GM10266 (cell line): ENCODE measurements at regions not wholly inside any gene's neighbourhood (a gene's known extent, or its start where the extent isn't known, plus 50 kb on each side); places are given as distances from the start of the nearest gene placed in this dataset.
"Not testable (repeated sequence)": the region's sequence is repeated elsewhere in the genome, so short reads cannot be mapped to it uniquely, and the experiment has no call there.

Source experiments
- DNase-seq: peaks from one replicate; pipeline ENCODE4 v3.0.0; 2012; ENCODE audit errors: extremely low spot score
- TF ChIP-seq, protein P1 (sequence below): IDR thresholded peaks from 2 replicates; pipeline ENCODE4 v1.5.1; 2012; ENCODE audit warnings: mild to moderate bottlenecking, low read depth; ENCODE audit not compliant: control insufficient read depth, insufficient read depth; ENCODE audit errors: missing control alignments

DNA sequence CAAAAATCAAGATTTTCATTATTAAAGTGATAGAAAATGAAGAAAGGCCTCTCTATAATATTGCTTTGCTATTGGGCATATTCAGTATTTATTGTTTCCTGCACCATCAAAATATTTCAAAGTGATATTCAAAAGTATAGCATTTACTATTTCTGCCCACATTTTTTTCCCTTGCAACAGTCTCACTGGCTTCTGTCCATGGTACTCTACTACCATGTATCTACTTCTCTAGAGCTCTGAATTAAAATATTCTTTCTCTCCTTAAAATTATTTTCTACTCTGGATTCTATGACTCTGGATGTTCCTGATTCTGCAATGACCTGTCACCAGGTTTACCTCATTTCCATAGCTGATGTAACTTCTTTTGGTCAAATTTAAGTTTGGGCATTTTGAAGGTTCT, 1508.3 kb upstream of the PRR20A start:
- TF ChIP-seq, protein P1, sequence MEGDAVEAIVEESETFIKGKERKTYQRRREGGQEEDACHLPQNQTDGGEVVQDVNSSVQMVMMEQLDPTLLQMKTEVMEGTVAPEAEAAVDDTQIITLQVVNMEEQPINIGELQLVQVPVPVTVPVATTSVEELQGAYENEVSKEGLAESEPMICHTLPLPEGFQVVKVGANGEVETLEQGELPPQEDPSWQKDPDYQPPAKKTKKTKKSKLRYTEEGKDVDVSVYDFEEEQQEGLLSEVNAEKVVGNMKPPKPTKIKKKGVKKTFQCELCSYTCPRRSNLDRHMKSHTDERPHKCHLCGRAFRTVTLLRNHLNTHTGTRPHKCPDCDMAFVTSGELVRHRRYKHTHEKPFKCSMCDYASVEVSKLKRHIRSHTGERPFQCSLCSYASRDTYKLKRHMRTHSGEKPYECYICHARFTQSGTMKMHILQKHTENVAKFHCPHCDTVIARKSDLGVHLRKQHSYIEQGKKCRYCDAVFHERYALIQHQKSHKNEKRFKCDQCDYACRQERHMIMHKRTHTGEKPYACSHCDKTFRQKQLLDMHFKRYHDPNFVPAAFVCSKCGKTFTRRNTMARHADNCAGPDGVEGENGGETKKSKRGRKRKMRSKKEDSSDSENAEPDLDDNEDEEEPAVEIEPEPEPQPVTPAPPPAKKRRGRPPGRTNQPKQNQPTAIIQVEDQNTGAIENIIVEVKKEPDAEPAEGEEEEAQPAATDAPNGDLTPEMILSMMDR = no peak

GRCh38 chr13:55649485-55649884, 1491.2 kb upstream of the PRR20A start:
- DNase-seq = no peak
- TF ChIP-seq, protein P1 = no peak

More for the DNA sequence above, 1508.3 kb upstream of the PRR20A start:
- no peak for DNase-seq

GRCh38 chr13:55652657-55653056, 1488.1 kb upstream of the PRR20A start:
- TF ChIP-seq, protein P1 = no peak
- no peak for DNase-seq

- no peak for DNase-seq
- TF ChIP-seq, protein P1 = no peak
Observed at GRCh38 chr13:55653497-55653896, 1487.2 kb upstream of the PRR20A start.

DNA sequence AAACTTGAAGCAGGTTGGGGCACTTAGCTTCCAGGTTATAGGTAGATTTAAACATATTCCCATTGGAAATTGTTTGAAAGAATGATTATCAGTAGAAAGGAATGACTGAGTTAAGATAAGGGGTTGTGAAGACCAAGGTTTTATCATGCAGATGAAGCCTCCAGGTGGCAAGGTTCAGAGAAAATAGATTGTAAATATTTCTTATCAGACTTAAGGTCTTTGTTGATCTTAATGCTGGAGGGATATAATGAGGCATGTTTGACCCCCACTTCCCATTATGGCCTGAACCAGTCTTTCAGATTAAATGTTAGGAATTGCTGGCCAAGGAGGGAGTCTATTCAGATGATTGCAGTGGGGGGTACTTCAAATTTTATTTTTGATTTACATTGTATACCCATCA, 1486.5 kb upstream of the PRR20A start:
- no peak for DNase-seq

GRCh38 chr13:55660264-55660663, 1480.5 kb upstream of the PRR20A start:
- DNase-seq = not testable (repeated sequence)

More for the DNA sequence above, 1486.5 kb upstream of the PRR20A start:
- TF ChIP-seq, protein P1 = no peak

- no peak for DNase-seq
- TF ChIP-seq, protein P1 = no peak
Observed at GRCh38 chr13:55660851-55661250, 1479.9 kb upstream of the PRR20A start.

GRCh38 chr13:55661505-55661904, 1479.2 kb upstream of the PRR20A start:
- DNase-seq = no peak
- TF ChIP-seq, protein P1 = no peak
